DMS79 (cell line): ENCODE measurements at regions not wholly inside any gene's neighbourhood (a gene's known extent, or its start where the extent isn't known, plus 50 kb on each side); places are given as distances from the start of the nearest gene placed in this dataset.

Experiments
- DNase-seq: peaks from one replicate; lab custom pipeline; 2025; lab: John Stamatoyannopoulos, UW

DNA sequence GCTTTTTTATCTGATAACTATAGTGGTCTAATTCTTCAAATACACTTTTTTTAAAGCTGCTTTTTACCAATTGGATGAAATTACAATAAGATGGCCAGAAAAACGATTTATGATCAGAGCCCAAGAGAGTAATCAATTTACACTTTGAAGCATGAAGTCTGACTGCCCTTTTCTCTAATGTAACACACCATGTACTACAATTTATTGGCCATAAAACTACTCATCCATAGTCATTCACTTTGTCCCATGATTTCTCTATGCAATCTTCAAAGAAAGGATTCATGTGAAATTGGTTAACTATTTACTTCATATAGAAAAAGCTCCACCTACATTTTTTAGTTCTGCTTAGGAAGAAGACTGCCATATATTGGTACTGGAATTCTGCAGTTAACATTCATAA, 73.6 kb upstream of the CAST start:
- DNase-seq: no peak

- DNase-seq: no peak
Measured at GRCh38 chr5:96590796-96591195, 71.4 kb upstream of the CAST start.

- DNase-seq: no peak
Measured at GRCh38 chr5:96595300-96596090, 66.7 kb upstream of the CAST start.

GRCh38 chr5:96597438-96598020, 64.6 kb upstream of the CAST start:
- DNase-seq: no peak

DNA sequence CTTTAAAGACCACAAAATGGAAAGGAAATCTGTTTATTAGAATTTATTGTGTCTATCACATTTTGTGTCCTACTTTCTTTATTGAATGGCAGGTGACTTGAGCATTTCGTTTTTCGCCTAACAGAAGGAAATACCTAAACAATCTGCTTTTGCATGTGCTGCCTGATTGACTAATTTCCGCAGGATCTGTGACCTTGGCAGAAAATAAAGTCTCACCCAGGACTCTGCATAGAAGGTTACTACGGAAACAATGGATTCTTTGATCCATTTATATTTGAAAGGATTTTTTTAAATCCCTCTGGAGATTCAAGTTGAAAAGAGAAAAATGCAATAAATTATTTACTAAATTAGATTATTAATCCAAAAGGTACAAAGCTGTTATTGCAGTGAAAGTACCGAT, 61.0 kb upstream of the CAST start:
- no peak for DNase-seq

- peak; percentile 52 for DNase-seq
Measured at GRCh38 chr5:96601715-96602244, 60.4 kb upstream of the CAST start.

- DNase-seq: no peak
Measured at GRCh38 chr5:96602776-96603175, 59.4 kb upstream of the CAST start.

- no peak for DNase-seq
Measured at GRCh38 chr5:96605144-96605837, 56.9 kb upstream of the CAST start.

GRCh38 chr5:96609369-96609768, 52.8 kb upstream of the CAST start:
- no peak for DNase-seq

- DNase-seq: no peak
Measured at GRCh38 chr5:96610747-96611146, 51.4 kb upstream of the CAST start.

DNA sequence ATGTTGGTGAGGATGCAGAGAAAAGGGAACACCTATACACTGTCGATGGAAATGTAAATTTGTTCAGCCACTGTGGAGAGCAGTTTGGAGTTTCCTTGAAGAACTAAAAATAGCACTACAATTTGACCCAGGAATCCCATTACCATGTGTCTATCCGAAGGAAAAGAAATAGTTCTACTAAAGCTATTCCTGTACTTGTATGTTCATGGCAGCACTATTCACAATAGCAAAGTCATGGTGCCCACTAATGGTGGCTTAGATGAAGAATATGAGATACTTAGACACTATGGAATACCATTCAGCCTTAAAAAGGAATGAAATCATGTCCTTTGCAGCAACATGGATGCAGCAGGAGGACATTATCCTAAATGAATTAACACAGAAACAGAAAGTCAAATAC, 50.2 kb upstream of the CAST start:
- no peak for DNase-seq
